ENCODE measurements at regions not wholly inside any gene's neighbourhood (a gene's known extent, or its start where the extent isn't known, plus 50 kb on each side); places are given as distances from the start of the nearest gene placed in this dataset.
"Not testable (repeated sequence)": the region's sequence is repeated elsewhere in the genome, so short reads cannot be mapped to it uniquely, and the experiment has no call there.

DNA sequence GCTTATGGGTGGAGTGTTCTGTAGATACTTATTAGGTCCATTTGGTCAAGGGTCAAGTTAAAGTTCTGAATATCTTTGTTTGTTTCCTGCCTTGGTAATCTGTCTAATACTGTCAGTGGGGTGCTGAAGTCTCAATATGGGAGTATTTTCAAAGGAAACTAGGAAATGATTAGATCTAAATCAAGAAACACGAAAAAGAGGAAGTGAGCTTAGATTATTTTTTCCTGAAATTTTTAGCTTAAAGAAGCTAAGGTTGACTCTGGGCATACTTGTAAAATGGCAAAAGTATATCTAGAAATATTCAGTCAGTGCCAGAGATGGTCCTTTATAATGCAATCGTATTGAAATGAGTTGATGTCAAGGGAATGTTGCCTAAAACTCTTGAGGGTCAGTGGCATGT lies 313.5 kb downstream of the ICE1 start:
- no peak for DNase-seq
- no peaks in the 10 kb centered on the region for H3K27me3 ChIP-seq
- H3K4me3 ChIP-seq = no peak overlapping the region
- no peaks in the 10 kb centered on the region for H3K36me3 ChIP-seq
- intact Hi-C loops (cut with DNase I) = no loop called here
- no peak overlapping the region for H3K27ac ChIP-seq
- 69 to 79% methylated on average over 2 of the region's 2 CpGs for WGBS, 2 donors
- H3K4me1 ChIP-seq = no peaks in the 10 kb centered on the region
- no peak for TF ChIP-seq POLR2A (IDR thresholded peaks at IDR 0.05)
- TF ChIP-seq POLR2AphosphoS5 (IDR thresholded peaks at IDR 0.05) = no peak
- no peak for TF ChIP-seq EP300 (IDR thresholded peaks at IDR 0.05)
- TF ChIP-seq, protein P1, sequence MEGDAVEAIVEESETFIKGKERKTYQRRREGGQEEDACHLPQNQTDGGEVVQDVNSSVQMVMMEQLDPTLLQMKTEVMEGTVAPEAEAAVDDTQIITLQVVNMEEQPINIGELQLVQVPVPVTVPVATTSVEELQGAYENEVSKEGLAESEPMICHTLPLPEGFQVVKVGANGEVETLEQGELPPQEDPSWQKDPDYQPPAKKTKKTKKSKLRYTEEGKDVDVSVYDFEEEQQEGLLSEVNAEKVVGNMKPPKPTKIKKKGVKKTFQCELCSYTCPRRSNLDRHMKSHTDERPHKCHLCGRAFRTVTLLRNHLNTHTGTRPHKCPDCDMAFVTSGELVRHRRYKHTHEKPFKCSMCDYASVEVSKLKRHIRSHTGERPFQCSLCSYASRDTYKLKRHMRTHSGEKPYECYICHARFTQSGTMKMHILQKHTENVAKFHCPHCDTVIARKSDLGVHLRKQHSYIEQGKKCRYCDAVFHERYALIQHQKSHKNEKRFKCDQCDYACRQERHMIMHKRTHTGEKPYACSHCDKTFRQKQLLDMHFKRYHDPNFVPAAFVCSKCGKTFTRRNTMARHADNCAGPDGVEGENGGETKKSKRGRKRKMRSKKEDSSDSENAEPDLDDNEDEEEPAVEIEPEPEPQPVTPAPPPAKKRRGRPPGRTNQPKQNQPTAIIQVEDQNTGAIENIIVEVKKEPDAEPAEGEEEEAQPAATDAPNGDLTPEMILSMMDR (IDR thresholded peaks at IDR 0.05) = no peak
- H3K9me3 ChIP-seq = no peaks in the 10 kb centered on the region

DNA sequence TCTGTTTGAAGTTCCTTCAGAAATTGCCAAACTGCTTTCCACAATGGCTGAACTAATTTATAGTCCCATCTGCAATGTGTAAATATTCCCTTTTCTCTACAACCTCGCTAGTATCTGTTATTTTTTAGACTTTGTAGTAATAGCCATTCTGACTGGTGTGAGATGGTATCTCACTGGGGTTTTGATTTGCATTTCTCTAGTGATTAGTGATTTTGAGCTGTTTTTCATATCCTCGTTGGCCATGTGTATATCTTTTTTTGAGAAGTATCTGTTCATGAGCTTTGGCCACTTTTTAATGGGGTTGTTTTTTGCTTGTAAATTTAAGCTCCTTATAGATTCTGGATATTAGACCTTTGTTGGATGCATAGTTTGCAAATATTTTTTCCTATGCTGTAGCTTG lies 310.6 kb downstream of the ICE1 start:
- H3K27me3 ChIP-seq; H3K36me3 ChIP-seq; DNase-seq; H3K4me3 ChIP-seq; H3K4me1 ChIP-seq; H3K27ac ChIP-seq; H3K9me3 ChIP-seq; intact Hi-C loops (cut with DNase I): not testable (repeated sequence)
- 40 to 68% methylated on average over 2 of the region's 2 CpGs for WGBS, 2 donors

DNA sequence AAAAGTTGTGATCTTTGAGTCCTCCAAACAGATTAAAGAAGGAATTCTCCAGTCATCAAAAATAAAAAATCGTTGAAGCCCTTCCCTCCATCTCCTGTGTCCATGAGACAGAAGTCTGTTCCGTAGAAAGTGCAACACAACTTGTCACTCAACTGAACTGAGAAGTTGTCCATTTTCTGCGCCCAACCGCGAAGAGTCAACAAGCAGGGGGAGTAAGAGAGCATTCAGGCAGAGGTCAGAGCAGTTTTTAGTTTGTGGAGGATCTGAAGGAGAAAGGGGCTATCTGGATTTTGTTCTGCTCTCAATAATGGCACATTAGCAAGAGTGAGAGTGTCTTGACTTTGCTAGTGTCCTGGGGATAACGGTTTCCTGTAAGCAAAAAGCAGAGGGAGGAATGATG lies 303.9 kb downstream of the ICE1 start:
- H3K36me3 ChIP-seq = no peaks in the 10 kb centered on the region

DNA sequence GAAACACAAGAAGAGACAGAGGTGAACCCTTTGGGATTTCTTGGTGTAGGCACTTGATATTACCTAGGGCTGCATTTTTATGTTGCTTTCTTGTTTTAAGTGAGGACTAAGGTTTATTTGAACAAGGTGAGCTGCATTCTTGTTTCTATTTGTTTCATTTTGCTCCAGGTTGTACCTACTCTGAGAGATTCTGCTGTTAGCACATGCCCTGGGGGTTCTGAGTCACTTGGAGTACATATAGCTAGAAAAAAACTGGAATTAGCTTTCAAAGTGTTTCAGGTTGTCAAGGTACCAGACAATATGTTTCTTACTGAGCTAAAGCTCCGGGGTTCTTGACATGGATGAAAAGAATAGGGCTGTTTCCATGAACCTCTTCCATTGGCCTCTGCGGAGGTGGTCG lies 299.4 kb downstream of the ICE1 start:
- no peaks in the 10 kb centered on the region for H3K9me3 ChIP-seq
- 74 to 88% methylated on average over 3 of the region's 3 CpGs for WGBS, 2 donors
- TF ChIP-seq POLR2AphosphoS5 (IDR thresholded peaks at IDR 0.05) (no peak), POLR2A (IDR thresholded peaks at IDR 0.05) (no peak), EP300 (IDR thresholded peaks at IDR 0.05) (no peak)
- TF ChIP-seq, protein P1 (IDR thresholded peaks at IDR 0.05) = no peak
- H3K27me3 ChIP-seq = no peaks in the 10 kb centered on the region
- H3K36me3 ChIP-seq = no peaks in the 10 kb centered on the region
- H3K27ac ChIP-seq = no peak overlapping the region
- intact Hi-C loops (cut with DNase I) = no loop called here
- H3K4me3 ChIP-seq = no peak overlapping the region
- no peak for DNase-seq
- H3K4me1 ChIP-seq = no peaks in the 10 kb centered on the region

More for the DNA sequence above, 303.9 kb downstream of the ICE1 start:
- DNase-seq = no peak
- intact Hi-C loops (cut with DNase I) = no loop called here
- no peaks in the 10 kb centered on the region for H3K9me3 ChIP-seq
- no peak overlapping the region for H3K27ac ChIP-seq
- TF ChIP-seq POLR2A (IDR thresholded peaks at IDR 0.05) (no peak), POLR2AphosphoS5 (IDR thresholded peaks at IDR 0.05) (no peak), EP300 (IDR thresholded peaks at IDR 0.05) (no peak)
- TF ChIP-seq, protein P1 (IDR thresholded peaks at IDR 0.05) = no peak
- no peak overlapping the region for H3K4me3 ChIP-seq
- WGBS, 2 donors = 63 to 65% methylated on average over 6 of the region's 6 CpGs
- no peaks in the 10 kb centered on the region for H3K4me1 ChIP-seq
- H3K27me3 ChIP-seq = no peaks in the 10 kb centered on the region

DNA sequence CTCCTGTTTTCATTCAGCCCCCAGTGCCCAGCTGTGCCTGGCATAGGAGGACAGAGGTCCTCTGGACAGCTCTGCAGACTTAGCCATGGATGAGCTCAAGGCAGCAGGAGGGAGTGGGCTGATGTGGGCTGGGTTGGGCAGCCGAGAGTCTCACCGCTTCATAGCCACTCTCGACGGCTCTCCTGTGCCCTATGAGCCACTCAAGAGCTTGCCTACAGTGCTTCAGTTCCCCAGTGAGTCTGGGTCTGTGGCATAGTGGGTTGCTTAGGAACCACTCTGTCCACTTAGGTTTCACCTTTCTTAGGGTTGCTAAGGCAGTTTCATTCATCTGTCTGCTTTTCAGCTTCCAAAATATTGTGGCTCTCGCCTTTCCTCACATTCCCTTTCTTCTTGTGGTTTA lies 296.8 kb downstream of the ICE1 start:
- H3K36me3 ChIP-seq = no peaks in the 10 kb centered on the region
- H3K27me3 ChIP-seq = no peaks in the 10 kb centered on the region
- no peak for DNase-seq
- H3K4me3 ChIP-seq = no peak overlapping the region
- no peaks in the 10 kb centered on the region for H3K4me1 ChIP-seq
- TF ChIP-seq, protein P1 (IDR thresholded peaks at IDR 0.05) = no peak
- no peak for TF ChIP-seq POLR2A (IDR thresholded peaks at IDR 0.05)
- TF ChIP-seq POLR2AphosphoS5 (IDR thresholded peaks at IDR 0.05) = no peak
- TF ChIP-seq EP300 (IDR thresholded peaks at IDR 0.05) = no peak
- intact Hi-C loops (cut with DNase I) = no loop called here
- 86 to 88% methylated on average over 5 of the region's 5 CpGs for WGBS, 2 donors
- no peaks in the 10 kb centered on the region for H3K9me3 ChIP-seq
- H3K27ac ChIP-seq = no peak overlapping the region

All from sigmoid colon (tissue), 6 donors.